GM10847 (cell line): ENCODE measurements at regions not wholly inside any gene's neighbourhood (a gene's known extent, or its start where the extent isn't known, plus 50 kb on each side); places are given as distances from the start of the nearest gene placed in this dataset.

ENCODE experiments used
- POLR2A ChIP-seq: IDR thresholded peaks from 2 replicates; pipeline ENCODE4 v1.6.1; 2011; ENCODE audit not compliant: insufficient read length; ENCODE audit errors: extremely low read depth

- TF ChIP-seq POLR2A: no peak
Observed at GRCh38 chr2:59701271-59701994, 852.0 kb downstream of the BCL11A start.

DNA sequence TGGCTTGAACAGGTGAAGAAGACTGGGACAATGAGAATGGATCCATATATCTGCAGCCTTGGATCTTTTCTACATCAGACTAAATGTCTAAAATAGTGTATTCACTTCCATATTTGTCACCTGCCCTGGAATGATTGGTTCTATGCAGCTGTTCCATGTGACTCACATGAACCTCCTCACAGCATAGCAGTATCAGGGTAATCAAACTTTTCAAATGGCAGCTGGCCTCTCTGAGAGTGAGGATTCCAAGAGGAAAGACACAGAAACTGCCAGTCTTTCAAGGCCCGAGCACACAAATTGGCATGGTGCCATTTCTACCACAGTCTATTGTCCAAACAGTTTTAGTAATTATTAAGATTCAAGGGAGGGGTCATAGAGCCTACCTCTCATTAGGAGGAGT, 859.3 kb downstream of the BCL11A start:
- TF ChIP-seq POLR2A: no peak

DNA sequence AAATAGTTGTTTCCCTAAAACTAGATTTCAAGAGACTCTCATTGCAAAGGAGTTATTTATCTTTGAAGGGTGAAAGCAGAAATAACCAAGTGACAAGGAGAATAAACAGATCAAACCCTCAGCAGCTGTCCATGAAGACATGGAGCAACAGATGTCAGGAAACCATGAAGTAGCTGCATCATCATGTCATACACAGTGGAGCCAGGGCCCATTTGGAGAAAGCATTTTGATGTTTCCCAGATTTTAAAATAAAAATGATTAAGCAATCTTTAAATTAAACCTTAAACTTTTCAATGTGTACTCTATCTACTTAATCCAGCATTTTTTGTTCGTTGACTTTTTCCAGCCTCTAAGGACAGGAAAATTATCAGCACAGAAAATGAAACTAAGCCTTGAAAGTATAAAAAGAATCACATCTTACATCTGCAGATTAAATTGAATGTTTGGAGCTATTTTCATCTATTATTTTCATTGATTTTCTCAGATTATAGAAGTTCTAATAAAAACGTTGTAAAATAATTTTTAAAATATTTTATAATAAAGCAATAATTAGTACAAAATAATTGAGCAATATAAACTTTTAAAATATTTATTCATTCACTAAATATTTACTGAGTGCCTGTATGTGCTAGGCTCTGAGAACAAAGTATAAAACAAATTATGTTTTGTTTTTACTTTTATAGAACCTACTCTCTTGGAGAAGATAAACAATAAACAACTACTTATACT, 860.1 kb downstream of the BCL11A start:
- TF ChIP-seq POLR2A: no peak

- no peak for TF ChIP-seq POLR2A
Observed at GRCh38 chr2:59691518-59692190, 861.8 kb downstream of the BCL11A start.

GRCh38 chr2:59690849-59691248, 862.6 kb downstream of the BCL11A start:
- no peak for TF ChIP-seq POLR2A

DNA sequence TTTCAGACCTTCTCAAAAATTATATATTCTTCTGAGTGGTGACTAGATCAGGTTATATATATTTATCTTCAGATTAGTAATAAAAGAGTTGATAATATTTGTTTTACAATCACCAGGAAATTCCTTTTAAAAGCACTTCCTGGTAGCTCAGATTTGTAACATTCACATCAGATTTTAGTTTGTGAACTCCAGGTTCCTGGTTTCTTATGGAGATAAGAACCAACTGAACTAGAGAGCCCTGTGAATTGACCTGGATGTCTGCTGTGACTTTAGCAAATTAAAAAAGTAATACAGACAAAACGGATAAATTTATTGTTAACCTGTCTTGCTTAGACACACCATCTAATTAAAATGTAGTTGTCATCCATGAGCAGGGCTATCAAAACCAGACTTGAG, 868.7 kb downstream of the BCL11A start:
- TF ChIP-seq POLR2A: no peak

GRCh38 chr2:59684116-59684770, 869.2 kb downstream of the BCL11A start:
- TF ChIP-seq POLR2A: no peak

GRCh38 chr2:59680863-59681262, 872.6 kb downstream of the BCL11A start:
- no peak for TF ChIP-seq POLR2A

GRCh38 chr2:59677158-59677557, 876.3 kb downstream of the BCL11A start:
- no peak for TF ChIP-seq POLR2A

- no peak for TF ChIP-seq POLR2A
Observed at GRCh38 chr2:59674100-59674499, 879.4 kb downstream of the BCL11A start.

DNA sequence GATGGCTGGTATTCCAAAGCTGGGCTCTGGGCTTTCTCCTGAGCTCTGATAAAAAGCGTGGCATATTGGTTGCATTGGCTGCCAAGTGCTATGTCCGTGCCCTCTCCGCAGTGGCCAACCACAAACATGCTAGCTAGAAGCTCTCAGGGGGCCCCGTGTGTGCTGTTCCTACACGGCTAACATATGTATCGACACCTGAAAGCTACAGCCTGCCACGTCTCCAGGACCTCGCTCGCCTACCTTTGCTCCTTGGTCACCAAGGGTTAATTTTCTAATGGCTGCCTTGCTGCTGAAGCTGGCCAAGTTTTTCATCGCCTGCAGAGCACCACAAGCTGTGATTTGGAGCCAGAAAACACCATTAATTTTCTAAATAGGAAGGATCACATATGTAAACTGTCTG, 888.4 kb downstream of the BCL11A start:
- TF ChIP-seq POLR2A: no peak

GRCh38 chr2:59662127-59662861, 891.2 kb downstream of the BCL11A start:
- no peak for TF ChIP-seq POLR2A

DNA sequence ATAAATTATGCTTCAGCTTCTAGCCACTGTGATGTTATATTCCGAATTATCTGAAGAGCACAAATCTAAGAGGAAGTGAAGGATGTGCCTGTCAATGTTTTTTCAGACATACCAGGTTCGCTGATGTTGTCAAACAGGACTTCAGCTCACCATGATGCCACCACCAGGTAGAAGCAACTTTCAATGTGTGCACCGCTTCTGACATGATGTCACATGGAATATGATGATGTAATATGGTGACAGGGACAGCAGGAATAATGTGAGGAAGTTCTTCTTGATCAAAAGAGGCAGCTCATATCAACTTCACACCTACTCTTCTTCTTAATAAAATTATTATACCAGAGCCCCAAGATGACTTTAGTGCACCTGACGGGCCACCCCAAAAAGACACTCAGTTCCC, 893.2 kb downstream of the BCL11A start:
- TF ChIP-seq POLR2A: no peak

- TF ChIP-seq POLR2A: no peak
Observed at GRCh38 chr2:59658906-59659635, 894.4 kb downstream of the BCL11A start.
